ENCODE measurements at regions not wholly inside any gene's neighbourhood (a gene's known extent, or its start where the extent isn't known, plus 50 kb on each side); places are given as distances from the start of the nearest gene placed in this dataset.

DNA sequence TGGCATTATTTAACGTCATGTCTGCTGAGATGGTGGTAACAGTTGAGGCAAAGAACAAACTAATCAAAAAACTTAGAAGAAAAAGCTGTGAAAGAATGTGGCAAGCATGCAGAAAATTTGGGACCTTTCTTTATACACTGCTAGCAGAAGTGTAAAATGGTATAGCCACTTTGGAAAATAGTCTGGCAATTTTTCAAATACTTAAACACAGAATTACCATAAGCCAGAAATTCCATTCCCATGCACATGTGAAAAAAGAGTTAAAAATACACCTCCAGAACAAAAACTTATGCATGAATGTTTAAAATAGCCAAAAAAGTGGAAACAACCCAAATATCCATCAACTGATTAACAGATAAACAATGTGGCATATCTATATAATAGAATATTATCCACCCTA is 613.3 kb downstream of the TBL1XR1 start:
- no peak overlapping the region for H2BK120ac ChIP-seq (ENCODE audit: low read depth, low read length, poor library complexity, severe bottlenecking)
- H3K9me3 ChIP-seq (ENCODE audit: control insufficient read depth, low read depth, low read length), result no peaks in the 10 kb centered on the region
- H3K79me1 ChIP-seq (ENCODE audit: insufficient read depth, low read depth, low read length, poor library complexity, severe bottlenecking), result no peaks in the 10 kb centered on the region
- H2BK12ac ChIP-seq (ENCODE audit: insufficient read length, low read depth, low read length), result no peak overlapping the region
- no peaks in the 10 kb centered on the region for H3K23me2 ChIP-seq (ENCODE audit: insufficient read length, low read depth, low read length, poor library complexity, severe bottlenecking)
- H3K14ac ChIP-seq (ENCODE audit: insufficient read depth, low read length), result no peak overlapping the region
- no peak overlapping the region for H2AK5ac ChIP-seq (ENCODE audit: insufficient read length, low read length)
- no peak overlapping the region for H2BK5ac ChIP-seq (ENCODE audit: insufficient read length, low read length)
- no peak overlapping the region for H4K8ac ChIP-seq (replicated peaks; ENCODE audit: insufficient read length, low read depth, low read length)
- H4K91ac ChIP-seq (ENCODE audit: insufficient read length, low read depth, low read length), result no peak overlapping the region
- H2BK15ac ChIP-seq (ENCODE audit: low read depth, low read length), result no peak overlapping the region
- TF ChIP-seq, protein P1, sequence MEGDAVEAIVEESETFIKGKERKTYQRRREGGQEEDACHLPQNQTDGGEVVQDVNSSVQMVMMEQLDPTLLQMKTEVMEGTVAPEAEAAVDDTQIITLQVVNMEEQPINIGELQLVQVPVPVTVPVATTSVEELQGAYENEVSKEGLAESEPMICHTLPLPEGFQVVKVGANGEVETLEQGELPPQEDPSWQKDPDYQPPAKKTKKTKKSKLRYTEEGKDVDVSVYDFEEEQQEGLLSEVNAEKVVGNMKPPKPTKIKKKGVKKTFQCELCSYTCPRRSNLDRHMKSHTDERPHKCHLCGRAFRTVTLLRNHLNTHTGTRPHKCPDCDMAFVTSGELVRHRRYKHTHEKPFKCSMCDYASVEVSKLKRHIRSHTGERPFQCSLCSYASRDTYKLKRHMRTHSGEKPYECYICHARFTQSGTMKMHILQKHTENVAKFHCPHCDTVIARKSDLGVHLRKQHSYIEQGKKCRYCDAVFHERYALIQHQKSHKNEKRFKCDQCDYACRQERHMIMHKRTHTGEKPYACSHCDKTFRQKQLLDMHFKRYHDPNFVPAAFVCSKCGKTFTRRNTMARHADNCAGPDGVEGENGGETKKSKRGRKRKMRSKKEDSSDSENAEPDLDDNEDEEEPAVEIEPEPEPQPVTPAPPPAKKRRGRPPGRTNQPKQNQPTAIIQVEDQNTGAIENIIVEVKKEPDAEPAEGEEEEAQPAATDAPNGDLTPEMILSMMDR (conservative IDR thresholded peaks at IDR 0.05), result no peak
- H3T11ph ChIP-seq (ENCODE audit: low read length), result no peak overlapping the region
- no peaks in the 10 kb centered on the region for H3K4me1 ChIP-seq (ENCODE audit: insufficient read depth, low read length)
- WGBS (ENCODE audit: extremely low coverage, insufficient read length, low lambda C conversion rate), result no CpG with 5 or more reads among the region's 1 CpG
- no peak overlapping the region for H3K18ac ChIP-seq (ENCODE audit: insufficient read length, low read depth, low read length)
- H3K4me1 Mint-ChIP-seq, result no peaks in the 10 kb centered on the region
- H3K4me2 ChIP-seq (ENCODE audit: insufficient read depth, insufficient read length, low read length), result no peak overlapping the region
- H3K9ac ChIP-seq (ENCODE audit: extremely low read depth, insufficient read length, low read length), result no peak overlapping the region
- H3K27me3 Mint-ChIP-seq (ENCODE audit: low read depth), result no peaks in the 10 kb centered on the region
- H3K36me3 Mint-ChIP-seq (ENCODE audit: insufficient read depth in 1 of 3, low read depth in 3 of 3), result no peaks in the 10 kb centered on the region; a peak in 1 of 7 replicates
- H3K23ac ChIP-seq (ENCODE audit: insufficient read length, low read depth, low read length), result no peak overlapping the region
- no peak for DNase-seq
- H3K4me3 Mint-ChIP-seq, result no peak overlapping the region
- H3K4ac ChIP-seq (ENCODE audit: low read depth, low read length), result no peak overlapping the region
- H3K9me3 Mint-ChIP-seq, result peaks cover 2 to 3% of the 10 kb centered on the region in 2 experiments; a peak in 1 of 5 replicates
- no peak overlapping the region for H2BK20ac ChIP-seq (ENCODE audit: low read depth, low read length, poor library complexity, severe bottlenecking)
- H3K79me2 ChIP-seq (ENCODE audit: insufficient read depth, low read length), result no peaks in the 10 kb centered on the region
- H4K20me1 ChIP-seq (ENCODE audit: control insufficient read depth, insufficient read depth, insufficient read length), result no peaks in the 10 kb centered on the region
- H3K27me3 ChIP-seq (ENCODE audit: insufficient read depth, low read length), result no peaks in the 10 kb centered on the region
- no peak overlapping the region for H3K27ac ChIP-seq (ENCODE audit: insufficient read length, low read depth, low read length)
- no peak overlapping the region for H3K56ac ChIP-seq (ENCODE audit: insufficient read length, low read depth, low read length)
- no peak overlapping the region for H2AFZ ChIP-seq (ENCODE audit: low read length)
- no peak overlapping the region for H3K27ac Mint-ChIP-seq
- H4K5ac ChIP-seq (ENCODE audit: insufficient read length, low read depth, low read length), result no peak overlapping the region

Measured in H9 (cell line).